Activated T-cell treated with anti-CD3 and anti-CD28 coated beads for 4 hours (primary cell): ENCODE measurements at regions not wholly inside any gene's neighbourhood (a gene's known extent, or its start where the extent isn't known, plus 50 kb on each side); places are given as distances from the start of the nearest gene placed in this dataset.

ENCODE experiments used
- DNase-seq: peaks from one replicate; pipeline ENCODE4 v3.0.0-alpha.2; 2020

- DNase-seq: no peak
These were observed 307.8 kb downstream of the NR2F1-AS1 start for GRCh38 chr5:93273176-93273575.

- no peak for DNase-seq
These were observed 308.9 kb downstream of the NR2F1-AS1 start for GRCh38 chr5:93272108-93272507.

- no peak for DNase-seq
These were observed 313.3 kb downstream of the NR2F1-AS1 start for GRCh38 chr5:93267736-93268135.

- no peak for DNase-seq
These were observed 313.7 kb downstream of the NR2F1-AS1 start for GRCh38 chr5:93267276-93267675.

GRCh38 chr5:93257616-93258015 lies 323.4 kb downstream of the NR2F1-AS1 start:
- DNase-seq: no peak

- no peak for DNase-seq
These were observed 325.2 kb downstream of the NR2F1-AS1 start for GRCh38 chr5:93255796-93256195.

GRCh38 chr5:93252165-93252564 lies 328.9 kb downstream of the NR2F1-AS1 start:
- no peak for DNase-seq

GRCh38 chr5:93251347-93251746 lies 329.7 kb downstream of the NR2F1-AS1 start:
- no peak for DNase-seq

- no peak for DNase-seq
These were observed 330.6 kb downstream of the NR2F1-AS1 start for GRCh38 chr5:93250424-93250823.

GRCh38 chr5:93249651-93250289 lies 331.2 kb downstream of the NR2F1-AS1 start:
- DNase-seq: no peak

GRCh38 chr5:93247105-93247504 lies 333.9 kb downstream of the NR2F1-AS1 start:
- DNase-seq: no peak

- no peak for DNase-seq
These were observed 334.7 kb downstream of the NR2F1-AS1 start for GRCh38 chr5:93246090-93246855.

- DNase-seq: no peak
These were observed 335.8 kb downstream of the NR2F1-AS1 start for GRCh38 chr5:93245226-93245625.

GRCh38 chr5:93243481-93243880 lies 337.5 kb downstream of the NR2F1-AS1 start:
- no peak for DNase-seq

- DNase-seq: no peak
These were observed 340.7 kb downstream of the NR2F1-AS1 start for GRCh38 chr5:93240228-93240834.

GRCh38 chr5:93236807-93237421 lies 344.1 kb downstream of the NR2F1-AS1 start:
- DNase-seq: no peak

GRCh38 chr5:93235761-93236160 lies 345.3 kb downstream of the NR2F1-AS1 start:
- DNase-seq: no peak

- DNase-seq: no peak
These were observed 354.8 kb downstream of the NR2F1-AS1 start for GRCh38 chr5:93226202-93226735.

GRCh38 chr5:93225748-93226147 lies 355.3 kb downstream of the NR2F1-AS1 start:
- DNase-seq: no peak

- no peak for DNase-seq
These were observed 356.4 kb downstream of the NR2F1-AS1 start for GRCh38 chr5:93224624-93225023.

- DNase-seq: no peak
These were observed 359.2 kb downstream of the NR2F1-AS1 start for GRCh38 chr5:93221773-93222172.

GRCh38 chr5:93220431-93220830 lies 360.6 kb downstream of the NR2F1-AS1 start:
- no peak for DNase-seq

- no peak for DNase-seq
These were observed 361.3 kb downstream of the NR2F1-AS1 start for GRCh38 chr5:93219641-93220145.
